Astrocyte (in vitro differentiated cells and primary cell): ENCODE measurements at regions not wholly inside any gene's neighbourhood (a gene's known extent, or its start where the extent isn't known, plus 50 kb on each side); places are given as distances from the start of the nearest gene placed in this dataset.
A peak's percentile ranks its signal among the peaks of the same experiment; 100 is the strongest.

Experiments used
- DNase-seq: peaks from one replicate; pipeline ENCODE4 v3.0.0-alpha.2; 2010; ENCODE audit warnings: low read depth
- FAIRE-seq: peaks from 2 replicates; lab custom pipeline; 2011; peaks lifted over from hg19 to GRCh38; lab: Jason Lieb, UNC
- H2AFZ ChIP-seq: 2 replicates; pipeline ENCODE4 v1.6.0; 2012; ENCODE audit warnings: low read depth, low read length, inconsistent platforms
- H3K27ac ChIP-seq: 2 replicates; pipeline ENCODE4 v1.5.1; 2011; ENCODE audit warnings: low read depth, low read length, inconsistent platforms
- H3K27me3 ChIP-seq: 2 replicates; pipeline ENCODE4 v1.6.0; 2011; ENCODE audit warnings: low read length, inconsistent platforms; ENCODE audit not compliant: insufficient read depth
- H3K36me3 ChIP-seq: 2 replicates; pipeline ENCODE4 v1.5.1; 2011; ENCODE audit warnings: low read length, inconsistent platforms; ENCODE audit not compliant: insufficient read depth
- H3K4me1 ChIP-seq: 2 replicates; pipeline ENCODE4 v1.5.1; 2011; ENCODE audit warnings: low read length, inconsistent platforms; ENCODE audit not compliant: insufficient read depth
- H3K4me2 ChIP-seq: 2 replicates; pipeline ENCODE4 v1.6.0; 2012; ENCODE audit warnings: low read length, inconsistent platforms
- H3K4me3 ChIP-seq: 2 replicates; pipeline ENCODE4 v1.5.1; 2011; ENCODE audit warnings: low read depth, mild to moderate bottlenecking, low read length, inconsistent platforms; ENCODE audit not compliant: insufficient read depth
- H3K79me2 ChIP-seq: 2 replicates; pipeline ENCODE4 v1.6.0; 2012; ENCODE audit warnings: mild to moderate bottlenecking, low read length, inconsistent platforms; ENCODE audit not compliant: insufficient read depth
- H3K9ac ChIP-seq: 2 replicates; pipeline ENCODE4 v1.6.0; 2012; ENCODE audit warnings: mild to moderate bottlenecking, low read length, inconsistent platforms
- H3K9me3 ChIP-seq: 2 replicates; pipeline ENCODE4 v1.5.1; 2012; ENCODE audit warnings: low read depth, mild to moderate bottlenecking, low read length, inconsistent platforms; ENCODE audit not compliant: insufficient read depth
- H4K20me1 ChIP-seq: 2 replicates; pipeline ENCODE4 v1.6.0; 2012; ENCODE audit warnings: low read length, inconsistent platforms; ENCODE audit not compliant: insufficient read depth
- H3K27ac Mint-ChIP-seq: one replicate; pipeline ENCODE4 v1.8.0; 2021; ENCODE audit warnings: mild to moderate bottlenecking, mixed read lengths; ENCODE audit not compliant: unreplicated experiment
- H3K27me3 Mint-ChIP-seq: one replicate; pipeline ENCODE4 v1.8.0; 2021; ENCODE audit warnings: low read depth, mixed read lengths; ENCODE audit not compliant: unreplicated experiment
- H3K36me3 Mint-ChIP-seq: one replicate; pipeline ENCODE4 v1.8.0; 2021; ENCODE audit warnings: low read depth, mixed read lengths; ENCODE audit not compliant: unreplicated experiment
- H3K4me1 Mint-ChIP-seq: one replicate; pipeline ENCODE4 v1.8.0; 2021; ENCODE audit warnings: low read depth, mixed read lengths; ENCODE audit not compliant: unreplicated experiment
- H3K4me3 Mint-ChIP-seq: one replicate; pipeline ENCODE4 v1.8.0; 2021; ENCODE audit warnings: mild to moderate bottlenecking, moderate library complexity, mixed read lengths; ENCODE audit not compliant: unreplicated experiment
- H3K9me3 Mint-ChIP-seq: one replicate; pipeline ENCODE4 v1.8.0; 2021; ENCODE audit warnings: mild to moderate bottlenecking, mixed read lengths; ENCODE audit not compliant: unreplicated experiment
- EZH2 ChIP-seq: IDR thresholded peaks from 2 replicates; pipeline ENCODE4 v1.6.1; 2012; ENCODE audit warnings: mild to moderate bottlenecking, low read length, inconsistent platforms; ENCODE audit not compliant: insufficient read depth
- TF ChIP-seq, protein P1 (sequence below): IDR thresholded peaks from 2 replicates; pipeline ENCODE4 v1.5.1; 2011; ENCODE audit warnings: low read depth, mild to moderate bottlenecking, inconsistent platforms, low read length, moderate library complexity; ENCODE audit not compliant: insufficient read depth

DNA sequence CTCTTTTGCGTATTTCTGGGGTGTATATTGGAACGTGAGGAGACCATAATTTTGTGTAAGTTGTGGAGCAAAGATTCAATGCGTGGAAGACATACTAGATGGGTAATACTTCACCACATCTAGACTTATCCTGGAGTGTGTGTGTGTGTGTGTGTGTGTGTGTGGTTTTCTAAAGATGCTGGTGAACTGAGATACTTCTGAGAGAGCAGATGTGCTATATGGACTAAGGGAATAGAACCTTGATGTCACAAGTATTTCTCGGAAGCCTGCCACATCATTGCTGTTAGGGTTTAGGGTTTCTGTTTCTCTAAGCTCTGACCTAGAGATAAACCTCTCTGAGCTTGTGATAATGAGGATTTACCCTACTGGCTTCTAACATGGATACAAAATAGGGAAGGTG lies 138.8 kb downstream of the DACT1 start:
- Histone ChIP-seq H3K4me1 (no peaks in the 10 kb centered on the region), H2AFZ (no peak overlapping the region), H4K20me1 (no peaks in the 10 kb centered on the region), H3K4me2 (no peak overlapping the region), H3K9ac (no peak overlapping the region), H3K27ac (no peak overlapping the region), H3K36me3 (no peaks in the 10 kb centered on the region), H3K9me3 (no peaks in the 10 kb centered on the region), H3K79me2 (no peaks in the 10 kb centered on the region), H3K4me3 (no peak overlapping the region), H3K27me3 (no peaks in the 10 kb centered on the region)
- Mint-ChIP-seq H3K4me1 (peaks cover 19% of the 10 kb centered on the region), H3K9me3 (peaks cover 4% of the 10 kb centered on the region), H3K4me3 (no peak overlapping the region), H3K36me3 (no peaks in the 10 kb centered on the region), H3K27me3 (peaks cover 7% of the 10 kb centered on the region), H3K27ac (no peak overlapping the region)
- FAIRE-seq (no peak), DNase-seq (no peak)
- TF ChIP-seq EZH2 = no peak
- TF ChIP-seq, protein P1, sequence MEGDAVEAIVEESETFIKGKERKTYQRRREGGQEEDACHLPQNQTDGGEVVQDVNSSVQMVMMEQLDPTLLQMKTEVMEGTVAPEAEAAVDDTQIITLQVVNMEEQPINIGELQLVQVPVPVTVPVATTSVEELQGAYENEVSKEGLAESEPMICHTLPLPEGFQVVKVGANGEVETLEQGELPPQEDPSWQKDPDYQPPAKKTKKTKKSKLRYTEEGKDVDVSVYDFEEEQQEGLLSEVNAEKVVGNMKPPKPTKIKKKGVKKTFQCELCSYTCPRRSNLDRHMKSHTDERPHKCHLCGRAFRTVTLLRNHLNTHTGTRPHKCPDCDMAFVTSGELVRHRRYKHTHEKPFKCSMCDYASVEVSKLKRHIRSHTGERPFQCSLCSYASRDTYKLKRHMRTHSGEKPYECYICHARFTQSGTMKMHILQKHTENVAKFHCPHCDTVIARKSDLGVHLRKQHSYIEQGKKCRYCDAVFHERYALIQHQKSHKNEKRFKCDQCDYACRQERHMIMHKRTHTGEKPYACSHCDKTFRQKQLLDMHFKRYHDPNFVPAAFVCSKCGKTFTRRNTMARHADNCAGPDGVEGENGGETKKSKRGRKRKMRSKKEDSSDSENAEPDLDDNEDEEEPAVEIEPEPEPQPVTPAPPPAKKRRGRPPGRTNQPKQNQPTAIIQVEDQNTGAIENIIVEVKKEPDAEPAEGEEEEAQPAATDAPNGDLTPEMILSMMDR = no peak

DNA sequence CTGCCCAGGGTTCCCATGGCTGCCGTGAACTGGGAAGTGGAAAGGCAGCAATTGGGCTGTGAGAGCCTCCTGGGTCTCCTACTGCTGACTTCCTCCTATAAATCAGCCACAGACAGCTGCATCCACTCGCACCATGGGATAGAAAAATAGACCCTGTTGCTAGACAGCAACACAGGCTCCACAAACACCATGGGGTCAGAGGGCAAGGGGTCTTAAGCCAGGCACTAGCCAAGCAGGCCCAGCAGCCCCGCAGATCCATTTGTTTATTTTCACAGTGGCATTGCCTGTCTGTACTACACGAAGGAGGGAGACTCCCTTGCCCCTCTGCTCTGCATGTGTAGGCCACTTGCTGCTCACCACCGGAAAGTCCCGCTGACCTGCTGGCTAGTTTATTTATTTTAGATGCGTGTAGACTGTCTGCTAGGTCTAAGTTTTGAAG lies 139.8 kb downstream of the DACT1 start:
- H3K27ac Mint-ChIP-seq = no peak overlapping the region

DNA sequence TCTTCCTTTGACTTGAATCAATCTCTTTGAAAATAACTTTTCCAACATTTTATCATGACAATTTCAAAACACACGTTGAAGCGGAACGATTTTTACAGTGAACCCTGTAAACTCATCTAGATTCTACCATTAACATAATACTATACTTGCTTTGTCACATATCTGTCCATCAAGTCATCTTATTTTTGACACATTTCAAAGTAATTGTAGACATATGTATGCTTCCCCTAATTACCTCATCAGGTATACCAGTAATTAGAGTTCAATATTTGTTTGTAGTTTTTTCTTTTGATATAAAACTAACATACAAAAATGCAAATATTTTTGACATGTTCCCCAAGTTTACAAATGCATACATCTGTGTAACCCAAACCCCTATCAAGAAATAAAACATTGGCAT lies 140.4 kb downstream of the DACT1 start:
- Histone ChIP-seq H3K4me2 (no peak overlapping the region), H3K27me3 (no peaks in the 10 kb centered on the region), H4K20me1 (no peaks in the 10 kb centered on the region), H3K36me3 (no peaks in the 10 kb centered on the region), H3K27ac (no peak overlapping the region), H3K9ac (no peak overlapping the region), H3K9me3 (no peaks in the 10 kb centered on the region), H3K79me2 (no peaks in the 10 kb centered on the region), H3K4me1 (no peaks in the 10 kb centered on the region), H2AFZ (no peak overlapping the region), H3K4me3 (no peak overlapping the region)
- Mint-ChIP-seq H3K27ac (no peak overlapping the region), H3K4me1 (peaks cover 12% of the 10 kb centered on the region), H3K4me3 (no peak overlapping the region), H3K9me3 (peaks cover 4% of the 10 kb centered on the region), H3K36me3 (no peaks in the 10 kb centered on the region), H3K27me3 (peaks cover 7% of the 10 kb centered on the region)
- no peak for FAIRE-seq
- DNase-seq = no peak
- TF ChIP-seq, protein P1 = no peak
- no peak for TF ChIP-seq EZH2

More for the DNA sequence above, 139.8 kb downstream of the DACT1 start:
- peaks cover 4% of the 10 kb centered on the region for H3K9me3 Mint-ChIP-seq
- no peak overlapping the region for H3K4me3 Mint-ChIP-seq
- Histone ChIP-seq H3K9ac (no peak overlapping the region), H3K79me2 (no peaks in the 10 kb centered on the region), H2AFZ (no peak overlapping the region), H3K36me3 (no peaks in the 10 kb centered on the region), H4K20me1 (no peaks in the 10 kb centered on the region), H3K4me1 (no peaks in the 10 kb centered on the region), H3K4me3 (no peak overlapping the region), H3K27ac (no peak overlapping the region), H3K27me3 (no peaks in the 10 kb centered on the region), H3K9me3 (no peaks in the 10 kb centered on the region), H3K4me2 (no peak overlapping the region)
- DNase-seq = peak; percentile 22
- peaks cover 7% of the 10 kb centered on the region for H3K27me3 Mint-ChIP-seq
- TF ChIP-seq, protein P1 = no peak
- TF ChIP-seq EZH2 = no peak
- no peak for FAIRE-seq
- peaks cover 18% of the 10 kb centered on the region for H3K4me1 Mint-ChIP-seq
- H3K36me3 Mint-ChIP-seq = no peaks in the 10 kb centered on the region
